Dermis microvascular lymphatic vessel endothelial cell (primary cell): ENCODE measurements at regions not wholly inside any gene's neighbourhood (a gene's known extent, or its start where the extent isn't known, plus 50 kb on each side); places are given as distances from the start of the nearest gene placed in this dataset.
"Not testable (repeated sequence)": the region's sequence is repeated elsewhere in the genome, so short reads cannot be mapped to it uniquely, and the experiment has no call there.

Experiments
- DNase-seq, 2 donors: peaks; one replicate each; pipeline versions ENCODE4 v3.0.0 to v3.0.0-alpha.2; 2010; ENCODE audit warnings: low read depth in 2 of 2

GRCh38 chr1:10939654-10940450 is 72.6 kb upstream of the TARDBP start:
- no peak for DNase-seq

DNA sequence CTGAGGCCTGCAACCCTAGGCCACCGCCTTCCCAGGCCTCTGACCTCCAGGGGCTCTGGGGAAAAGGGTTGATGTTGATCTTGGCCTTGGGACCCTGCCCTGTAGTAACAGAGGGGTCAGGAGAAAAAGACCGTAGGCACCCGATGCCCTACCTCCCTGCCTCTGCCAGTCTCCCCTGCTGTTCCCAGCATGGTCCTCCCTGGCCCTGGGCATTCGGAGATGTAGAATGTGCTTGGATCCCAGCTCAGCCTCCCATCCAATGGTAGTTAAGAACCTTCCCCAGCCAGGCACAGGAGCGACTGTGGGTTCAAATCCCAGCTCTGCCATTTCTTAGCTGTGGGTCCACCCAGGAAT is 72.0 kb upstream of the TARDBP start:
- DNase-seq = no peak

GRCh38 chr1:10940838-10941237 is 71.6 kb upstream of the TARDBP start:
- no peak for DNase-seq

DNA sequence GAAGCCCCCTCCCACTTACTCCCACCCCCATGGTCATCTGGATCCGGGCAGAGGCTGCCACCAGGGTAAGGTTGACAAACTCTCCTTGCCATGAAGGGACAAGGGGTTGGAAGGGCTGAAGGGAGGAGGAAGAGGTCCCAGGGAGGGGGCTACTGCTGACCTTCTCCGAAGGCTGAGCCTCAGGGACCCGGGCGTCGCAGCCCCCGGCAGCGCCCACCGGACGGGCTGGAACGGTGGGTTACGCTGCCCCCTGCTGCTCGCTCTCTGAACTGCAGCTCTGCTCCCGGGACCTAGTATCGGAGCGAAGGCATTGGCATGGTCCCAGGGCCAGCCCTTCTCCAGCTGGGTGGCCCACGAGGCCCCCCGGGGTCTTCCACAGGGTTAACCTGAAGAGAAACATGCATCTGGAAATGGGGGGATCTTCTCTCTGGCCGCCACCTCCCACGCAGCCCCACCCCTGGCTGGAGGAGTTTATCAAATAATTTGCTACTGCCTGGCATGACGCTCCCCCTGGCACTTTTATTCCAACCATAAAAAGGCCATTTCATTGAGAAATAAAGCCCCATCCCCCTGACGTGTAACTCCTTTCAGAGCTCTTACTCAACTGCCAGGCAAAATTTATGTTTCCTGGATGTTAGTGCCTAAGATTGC is 70.4 kb upstream of the TARDBP start:
- DNase-seq = peak in 1 of 2 donors; percentile 25

DNA sequence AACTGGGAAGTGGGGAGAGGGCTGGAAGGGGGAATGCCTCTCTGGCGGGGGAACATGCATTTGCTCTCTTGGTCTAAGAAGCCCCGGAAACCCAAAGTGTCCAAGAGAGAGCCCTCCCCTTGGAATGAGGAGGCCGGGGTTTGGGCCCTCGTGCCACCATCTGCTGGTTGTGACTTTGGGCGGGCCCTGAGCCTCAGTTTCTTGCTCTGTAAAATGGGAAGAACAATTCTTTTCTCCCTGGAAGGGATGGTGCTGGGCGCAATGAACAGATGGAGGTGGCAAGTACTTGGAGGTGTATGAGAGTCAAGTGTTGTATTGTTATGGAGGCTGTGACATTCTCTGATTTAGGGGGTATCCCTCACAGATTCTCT is 69.9 kb upstream of the TARDBP start:
- no peak for DNase-seq

GRCh38 chr1:10943041-10943440 is 69.4 kb upstream of the TARDBP start:
- no peak for DNase-seq

- peak in 1 of 2 donors; percentile 19 for DNase-seq
Measured at GRCh38 chr1:10943991-10944730, 68.3 kb upstream of the TARDBP start.

DNA sequence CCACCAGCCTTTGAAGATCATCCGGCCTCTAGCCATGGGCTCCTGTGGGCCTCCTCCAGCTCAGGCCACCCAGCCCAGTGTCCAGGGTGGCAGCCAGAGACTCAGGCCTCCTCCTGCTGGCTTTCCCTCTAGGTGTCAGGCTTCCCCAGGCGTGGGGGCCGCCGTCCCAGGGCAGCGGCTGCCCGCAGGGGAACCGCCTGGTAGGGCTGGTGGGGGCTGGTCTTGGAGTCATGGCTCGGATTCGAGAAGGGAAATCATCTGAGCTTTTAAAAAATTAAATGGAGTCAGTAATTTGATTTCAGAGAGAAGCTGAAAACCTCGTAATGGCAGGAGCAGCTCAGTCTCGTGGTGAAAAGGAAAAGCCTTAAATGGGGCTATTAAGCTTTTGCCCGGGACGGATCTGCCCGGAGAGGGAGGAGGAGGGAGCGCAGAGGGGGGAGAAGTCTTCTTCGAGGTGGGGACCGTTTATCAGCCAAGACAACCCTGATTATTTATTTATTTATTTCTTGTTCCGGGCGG is 66.4 kb upstream of the TARDBP start:
- no peak for DNase-seq

GRCh38 chr1:10947181-10947580 is 65.3 kb upstream of the TARDBP start:
- DNase-seq = no peak

DNA sequence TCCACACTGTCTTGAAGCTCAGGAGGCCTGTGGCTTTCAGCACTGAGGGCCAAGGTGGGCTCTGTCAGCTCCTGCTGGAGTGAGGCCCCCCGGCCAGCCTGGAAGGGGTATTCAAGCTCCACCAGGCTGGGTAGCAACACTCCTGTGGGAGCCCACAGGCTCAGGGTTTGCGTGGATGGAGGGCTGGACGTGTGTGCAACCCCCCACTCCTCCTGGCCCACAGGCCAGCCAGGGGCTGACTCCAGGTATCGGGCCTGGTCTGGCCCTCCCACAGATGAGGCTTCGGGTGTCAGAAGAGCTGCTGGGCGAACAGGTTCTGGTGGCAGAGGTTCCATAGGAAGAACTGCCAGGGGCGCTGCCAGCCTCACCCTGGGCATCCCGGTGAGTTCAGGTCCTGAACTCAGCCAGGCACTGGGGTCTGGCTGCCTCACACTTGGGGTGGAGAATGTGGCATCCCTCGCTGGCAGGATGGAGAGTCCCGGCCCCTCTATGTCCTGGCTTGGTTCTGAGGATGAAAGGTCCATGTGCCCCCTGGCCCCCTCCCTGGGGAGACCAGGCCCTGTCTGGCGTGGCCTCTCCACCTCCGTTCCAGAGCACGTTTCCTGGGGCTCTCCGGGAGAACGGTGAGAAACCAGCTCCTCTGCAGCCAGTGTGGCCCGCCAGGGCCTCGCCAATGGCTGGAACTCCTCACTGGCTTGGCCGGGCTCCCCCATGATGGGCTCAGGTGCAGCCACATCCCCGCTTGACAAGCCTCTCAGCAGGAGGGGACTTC is 64.6 kb upstream of the TARDBP start:
- no peak for DNase-seq

GRCh38 chr1:10948463-10948775 is 64.0 kb upstream of the TARDBP start:
- DNase-seq = no peak

DNA sequence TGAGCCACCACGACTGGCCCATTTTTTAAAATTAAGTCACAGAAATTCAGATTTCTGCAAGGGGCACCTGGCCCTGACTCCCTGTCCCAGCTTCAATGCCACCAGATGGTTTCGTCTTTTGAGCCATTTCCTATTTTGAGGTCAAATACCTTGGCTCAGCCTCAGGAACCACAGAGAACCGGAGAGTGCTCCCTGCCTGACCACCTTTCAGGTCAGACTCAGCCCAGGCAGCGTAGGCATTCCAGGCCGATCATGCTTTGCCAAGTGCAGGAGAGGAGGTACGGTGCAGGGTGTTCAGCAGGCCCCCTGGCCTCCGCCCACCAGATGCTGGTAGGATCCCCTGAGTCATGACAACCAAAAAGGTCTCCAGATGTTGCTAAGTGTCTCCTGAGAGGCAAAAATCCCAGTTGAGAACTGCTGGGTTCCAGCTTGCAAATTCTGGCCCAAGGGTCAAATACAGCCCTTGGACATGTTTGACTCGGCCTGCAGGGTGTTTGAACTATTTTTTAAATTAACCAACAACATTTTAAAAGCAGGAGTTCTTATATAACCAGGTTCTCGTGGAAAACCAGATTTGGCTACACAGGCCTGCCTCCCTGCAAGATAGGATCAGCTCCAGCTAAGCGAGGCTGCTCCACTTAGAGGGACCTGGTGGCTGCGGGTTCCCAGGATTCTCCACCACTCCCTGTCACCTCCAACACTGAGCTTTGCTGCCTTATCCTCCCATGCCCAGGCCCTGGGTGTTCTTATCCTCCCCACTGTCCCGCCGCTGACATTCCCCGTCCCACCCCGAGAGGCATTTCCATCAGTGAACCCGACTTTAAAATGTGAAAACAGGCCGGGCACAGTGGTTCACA is 61.9 kb upstream of the TARDBP start:
- no peak for DNase-seq

DNA sequence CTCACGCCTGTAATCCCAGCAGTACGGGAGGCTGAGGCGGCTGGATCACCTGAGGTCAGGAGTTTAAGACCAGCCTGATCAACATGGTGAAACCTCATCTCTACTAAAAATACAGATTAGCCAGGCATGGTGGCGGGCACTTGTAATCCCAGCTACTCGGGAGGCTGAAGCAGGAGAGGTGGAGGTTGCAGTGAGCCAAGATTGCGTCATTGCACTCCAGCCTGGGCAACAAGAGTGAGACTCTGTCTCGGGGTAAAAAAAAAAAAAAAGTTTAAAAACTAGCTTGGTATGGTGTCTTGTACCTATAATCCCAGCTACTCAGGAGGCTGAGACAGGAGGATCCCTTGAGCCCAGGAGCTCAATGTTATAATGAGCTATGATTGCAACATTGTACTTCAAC is 61.2 kb upstream of the TARDBP start:
- not testable (repeated sequence) for DNase-seq

GRCh38 chr1:10951961-10952360 is 60.5 kb upstream of the TARDBP start:
- no peak for DNase-seq

- no peak for DNase-seq
Measured at GRCh38 chr1:10953505-10954193, 58.8 kb upstream of the TARDBP start.

- DNase-seq = no peak
Measured at GRCh38 chr1:10957133-10957532, 55.3 kb upstream of the TARDBP start.

- DNase-seq = no peak
Measured at GRCh38 chr1:10958614-10959013, 53.8 kb upstream of the TARDBP start.

- peak; percentile 46 to 62 for DNase-seq
Measured at GRCh38 chr1:10960411-10961299, 51.8 kb upstream of the TARDBP start.

- no peak for DNase-seq
Measured at GRCh38 chr1:10961300-10961833, 51.1 kb upstream of the TARDBP start.
